Small intestine (tissue), 7 donors: ENCODE measurements at regions not wholly inside any gene's neighbourhood (a gene's known extent, or its start where the extent isn't known, plus 50 kb on each side); places are given as distances from the start of the nearest gene placed in this dataset.
"Not testable (repeated sequence)": the region's sequence is repeated elsewhere in the genome, so short reads cannot be mapped to it uniquely, and the experiment has no call there.

Experiments
- DNase-seq, 2 donors: peaks; one replicate each; pipeline versions ENCODE4 v3.0.0 to v3.0.0-alpha.2; 2013
- FAIRE-seq: peaks from 2 replicates; lab custom pipeline; 2012; peaks lifted over from hg19 to GRCh38; lab: Jason Lieb, UNC
- H3K27ac ChIP-seq, 3 donors: one replicate each; pipeline ENCODE4 v1.5.1; 2013; ENCODE audit warnings: low read length in 2 of 3, mild to moderate bottlenecking in 2 of 3, control low read depth in 1 of 3, inconsistent platforms in 1 of 3, low read depth in 1 of 3, moderate library complexity in 1 of 3
- H3K27me3 ChIP-seq, 3 donors: one replicate each; pipeline ENCODE4 v1.6.1; 2013; ENCODE audit warnings: low read length in 3 of 3, inconsistent platforms in 1 of 3; ENCODE audit not compliant: control insufficient read depth in 3 of 3, insufficient read depth in 3 of 3
- H3K36me3 ChIP-seq, 3 donors: one replicate each; pipeline ENCODE4 v1.6.1; 2013; ENCODE audit warnings: low read length in 3 of 3, inconsistent platforms in 1 of 3, low read depth in 1 of 3, mild to moderate bottlenecking in 1 of 3, moderate library complexity in 1 of 3; ENCODE audit not compliant: control insufficient read depth in 3 of 3, insufficient read depth in 2 of 3
- H3K4me1 ChIP-seq, 3 donors: one replicate each; pipeline ENCODE4 v1.6.1; 2013; ENCODE audit warnings: low read length in 2 of 3, inconsistent platforms in 1 of 3, low read depth in 1 of 3, mild to moderate bottlenecking in 1 of 3, moderate library complexity in 1 of 3; ENCODE audit not compliant: control insufficient read depth in 3 of 3, insufficient read depth in 2 of 3
- H3K4me3 ChIP-seq, 3 donors: one replicate each; pipeline ENCODE4 v1.5.1; 2013; ENCODE audit warnings: low read length in 3 of 3, control low read depth in 1 of 3, inconsistent platforms in 1 of 3, low read depth in 1 of 3, mild to moderate bottlenecking in 1 of 3, moderate library complexity in 1 of 3
- H3K9me3 ChIP-seq, 2 donors: one replicate each; pipeline ENCODE4 v1.6.1; 2013; ENCODE audit warnings: low read depth in 1 of 2, low read length in 1 of 2; ENCODE audit not compliant: control insufficient read depth in 2 of 2, insufficient read depth in 1 of 2
- WGBS, 3 donors: extraction: QIAGEN DNeasy Blood & Tissue Kit; methylation state at CpG; one replicate each; pipeline ENCODE4 v1.1.7; 2013; 5-methylcytosine and 5-hydroxymethylcytosine counted together
- donor health status: healthy with polysubstance abuse.
- donor health status: control.
- donor health status: control.
- donor health status: Bipolar disorder and iron deficiency.
- donor health status: healthy.

- no peaks in the 10 kb centered on the region for H3K9me3 ChIP-seq
- no peak overlapping the region for H3K4me3 ChIP-seq
- H3K27ac ChIP-seq, result no peak overlapping the region
- H3K4me1 ChIP-seq, result no peaks in the 10 kb centered on the region
- FAIRE-seq (no peak), DNase-seq (no peak)
- 71 to 85% (median 81%) methylated on average over 3 of the region's 3 CpGs for WGBS, 3 donors
- no peaks in the 10 kb centered on the region for H3K27me3 ChIP-seq
- no peaks in the 10 kb centered on the region for H3K36me3 ChIP-seq
Measured at GRCh38 chr7:50251765-50252164, 52.8 kb upstream of the IKZF1 start.

GRCh38 chr7:50246551-50246950, 58.0 kb upstream of the IKZF1 start:
- no peaks in the 10 kb centered on the region for H3K36me3 ChIP-seq
- no peak for FAIRE-seq
- 51 to 64% (median 57%) methylated on average over 2 of the region's 2 CpGs for WGBS, 3 donors

GRCh38 chr7:50242111-50242510, 62.4 kb upstream of the IKZF1 start:
- not testable (repeated sequence) for H3K4me3 ChIP-seq, H3K27ac ChIP-seq, DNase-seq, H3K9me3 ChIP-seq, H3K27me3 ChIP-seq, FAIRE-seq, H3K4me1 ChIP-seq, H3K36me3 ChIP-seq

More at GRCh38 chr7:50246551-50246950, 58.0 kb upstream of the IKZF1 start:
- H3K27me3 ChIP-seq, result no peaks in the 10 kb centered on the region
- DNase-seq, result no peak
- no peak overlapping the region for H3K27ac ChIP-seq
- no peaks in the 10 kb centered on the region for H3K4me1 ChIP-seq
- no peaks in the 10 kb centered on the region for H3K9me3 ChIP-seq
- H3K4me3 ChIP-seq, result no peak overlapping the region

GRCh38 chr7:50240699-50241098, 63.8 kb upstream of the IKZF1 start:
- not testable (repeated sequence) for H3K4me1 ChIP-seq, H3K4me3 ChIP-seq, H3K9me3 ChIP-seq, H3K36me3 ChIP-seq, FAIRE-seq, H3K27me3 ChIP-seq, H3K27ac ChIP-seq, DNase-seq

- FAIRE-seq (no peak), DNase-seq (peak in 1 of 2 donors; percentile 21)
- Histone ChIP-seq H3K36me3 (no peaks in the 10 kb centered on the region), H3K9me3 (peaks cover 0 to 8% of the 10 kb centered on the region in 2 donors), H3K27me3 (no peaks in the 10 kb centered on the region), H3K4me1 (no peaks in the 10 kb centered on the region), H3K27ac (no peak overlapping the region), H3K4me3 (no peak overlapping the region)
- 74 to 81% (median 79%) methylated on average over 3 of the region's 3 CpGs for WGBS, 3 donors
Measured at GRCh38 chr7:50229964-50230363, 74.6 kb upstream of the IKZF1 start.

GRCh38 chr7:50228148-50228547, 76.4 kb upstream of the IKZF1 start:
- no peak for DNase-seq
- no peak for FAIRE-seq
- WGBS, 3 donors, result 30 to 86% (median 41%) methylated on average over 4 of the region's 4 CpGs

GRCh38 chr7:50227726-50228125, 76.8 kb upstream of the IKZF1 start:
- no peaks in the 10 kb centered on the region for H3K4me1 ChIP-seq
- H3K4me3 ChIP-seq, result no peak overlapping the region
- H3K27ac ChIP-seq, result no peak overlapping the region
- no peaks in the 10 kb centered on the region for H3K27me3 ChIP-seq
- H3K36me3 ChIP-seq, result no peaks in the 10 kb centered on the region
- FAIRE-seq (no peak), DNase-seq (no peak)
- peaks cover 0 to 12% of the 10 kb centered on the region in 2 donors for H3K9me3 ChIP-seq
- WGBS, 3 donors, result 64 to 71% (median 70%) methylated on average over 6 of the region's 6 CpGs

More at GRCh38 chr7:50228148-50228547, 76.4 kb upstream of the IKZF1 start:
- no peak overlapping the region for H3K27ac ChIP-seq
- no peaks in the 10 kb centered on the region for H3K4me1 ChIP-seq
- no peaks in the 10 kb centered on the region for H3K36me3 ChIP-seq
- no peaks in the 10 kb centered on the region for H3K27me3 ChIP-seq
- peaks cover 0 to 11% of the 10 kb centered on the region in 2 donors for H3K9me3 ChIP-seq
- H3K4me3 ChIP-seq, result no peak overlapping the region

GRCh38 chr7:50226669-50227068, 77.8 kb upstream of the IKZF1 start:
- no peak for FAIRE-seq
- 58 to 77% (median 60%) methylated on average over 3 of the region's 3 CpGs for WGBS, 3 donors
- peaks cover 0 to 12% of the 10 kb centered on the region in 2 donors for H3K9me3 ChIP-seq
- H3K27me3 ChIP-seq, result no peaks in the 10 kb centered on the region
- H3K36me3 ChIP-seq, result no peaks in the 10 kb centered on the region
- DNase-seq, result no peak
- peak overlapping the region in 1 of 3 donors; percentile 11 for H3K27ac ChIP-seq
- no peak overlapping the region for H3K4me3 ChIP-seq
- H3K4me1 ChIP-seq, result no peaks in the 10 kb centered on the region

GRCh38 chr7:50226145-50226544, 78.4 kb upstream of the IKZF1 start:
- peaks cover 0 to 12% of the 10 kb centered on the region in 2 donors for H3K9me3 ChIP-seq
- no peak for FAIRE-seq
- DNase-seq, result no peak
- no peak overlapping the region for H3K4me3 ChIP-seq
- no peaks in the 10 kb centered on the region for H3K36me3 ChIP-seq
- H3K27ac ChIP-seq, result no peak overlapping the region
- no peaks in the 10 kb centered on the region for H3K27me3 ChIP-seq
- WGBS, 3 donors, result 33 to 59% (median 48%) methylated on average over 3 of the region's 3 CpGs
- H3K4me1 ChIP-seq, result no peaks in the 10 kb centered on the region
